NT2/D1 (cell line): ENCODE measurements at regions not wholly inside any gene's neighbourhood (a gene's known extent, or its start where the extent isn't known, plus 50 kb on each side); places are given as distances from the start of the nearest gene placed in this dataset.
"Not testable (repeated sequence)": the region's sequence is repeated elsewhere in the genome, so short reads cannot be mapped to it uniquely, and the experiment has no call there.

Source experiments
- DNase-seq: peaks from one replicate; pipeline ENCODE4 v3.0.0-alpha.2; 2011; ENCODE audit warnings: low read depth, low spot score
- H3K27me3 ChIP-seq: 2 replicates; pipeline ENCODE4 v1.6.0; 2011; ENCODE audit warnings: mild to moderate bottlenecking; ENCODE audit not compliant: insufficient read length, insufficient read depth
- H3K36me3 ChIP-seq: 2 replicates; pipeline ENCODE4 v1.6.1; 2011; ENCODE audit warnings: mild to moderate bottlenecking, low read length, mixed read lengths; ENCODE audit not compliant: insufficient read depth, insufficient read length
- H3K4me1 ChIP-seq: 2 replicates; pipeline ENCODE4 v1.5.1; 2011; ENCODE audit not compliant: insufficient read depth, insufficient read length
- H3K4me3 ChIP-seq: 2 replicates; pipeline ENCODE4 v1.5.1; 2011; ENCODE audit warnings: low read depth; ENCODE audit not compliant: insufficient read length
- H3K9ac ChIP-seq: 2 replicates; pipeline ENCODE4 v1.6.0; 2011; ENCODE audit warnings: low read depth; ENCODE audit not compliant: insufficient read length
- H3K9me3 ChIP-seq: 2 replicates; pipeline ENCODE4 v1.5.1; 2011; ENCODE audit warnings: mild to moderate bottlenecking, low read length; ENCODE audit not compliant: insufficient read depth

DNA sequence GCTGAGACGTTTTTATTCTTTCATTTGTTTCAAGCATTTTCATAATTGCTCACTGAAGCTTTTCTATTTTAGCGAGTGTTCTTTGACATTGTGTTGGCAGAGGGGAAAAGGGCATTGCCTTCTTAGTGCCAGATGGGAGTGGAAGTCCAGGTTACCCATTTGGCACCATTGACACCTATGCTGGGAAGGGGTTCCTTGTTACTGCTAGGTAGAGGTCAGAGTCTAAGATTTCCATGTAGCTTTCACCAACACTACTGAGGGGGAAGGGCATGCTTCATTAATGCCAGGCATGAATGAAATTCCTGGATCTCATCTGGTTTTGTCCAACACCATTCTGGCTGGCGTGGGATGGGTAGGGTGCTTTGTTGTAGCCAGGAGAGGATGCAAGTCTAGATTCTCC lies 191.3 kb upstream of the PLGLB1 start:
- not testable (repeated sequence) for H3K36me3 ChIP-seq, H3K9ac ChIP-seq, H3K9me3 ChIP-seq, DNase-seq, H3K27me3 ChIP-seq, H3K4me3 ChIP-seq, H3K4me1 ChIP-seq

DNA sequence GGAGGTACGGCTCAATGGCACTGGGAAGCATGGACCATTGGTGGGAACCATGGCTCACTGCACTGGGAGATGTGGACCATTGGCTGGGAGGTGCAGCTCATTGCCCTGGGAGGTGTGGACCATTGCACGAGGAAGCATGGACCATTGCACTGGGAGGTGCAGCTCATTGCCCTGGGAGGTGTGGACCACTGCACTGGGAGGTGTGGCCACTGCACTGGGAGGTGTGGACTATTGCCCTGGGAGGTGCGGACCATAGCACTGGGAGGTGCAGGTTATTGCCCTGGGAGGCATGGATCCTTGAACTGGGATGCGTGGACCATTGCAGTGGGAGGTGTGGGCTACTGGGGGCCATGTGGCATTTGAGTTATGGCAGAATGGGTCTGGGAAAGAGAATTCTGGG lies 195.4 kb upstream of the PLGLB1 start:
- not testable (repeated sequence) for DNase-seq, H3K27me3 ChIP-seq, H3K36me3 ChIP-seq, H3K9me3 ChIP-seq, H3K4me3 ChIP-seq, H3K4me1 ChIP-seq, H3K9ac ChIP-seq

DNA sequence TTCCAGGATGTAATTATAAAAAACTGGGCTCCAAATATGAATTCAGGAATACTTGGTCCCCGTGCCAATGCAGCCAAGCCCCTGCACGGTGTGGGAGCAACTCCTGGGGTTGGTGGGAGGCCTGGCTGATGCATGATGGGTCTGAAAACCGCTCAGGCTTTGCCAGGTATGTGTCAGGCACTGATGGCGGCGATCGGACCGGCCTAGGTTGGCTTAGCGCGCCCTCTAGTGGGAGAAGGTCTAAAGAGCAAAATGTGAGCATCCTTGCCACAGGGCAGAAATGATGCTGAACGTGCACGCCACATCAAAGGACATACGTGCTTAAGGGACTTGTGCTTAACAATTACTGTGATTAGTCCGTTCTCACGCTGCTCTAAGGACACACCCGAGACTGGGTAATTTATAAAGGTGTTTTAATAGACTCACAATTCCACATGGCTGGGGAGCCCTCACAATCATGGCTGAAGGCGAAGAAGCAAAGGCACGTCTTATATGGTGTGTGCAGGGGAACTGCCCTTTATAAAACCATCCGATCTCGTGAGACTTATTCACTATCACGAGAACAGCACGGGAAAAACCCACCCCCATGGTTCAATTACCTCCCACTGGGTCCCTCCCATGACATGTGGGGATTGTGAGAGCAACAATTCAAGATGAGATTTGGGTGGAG lies 196.2 kb upstream of the PLGLB1 start:
- not testable (repeated sequence) for H3K4me3 ChIP-seq, DNase-seq, H3K27me3 ChIP-seq, H3K9ac ChIP-seq, H3K9me3 ChIP-seq, H3K36me3 ChIP-seq, H3K4me1 ChIP-seq

DNA sequence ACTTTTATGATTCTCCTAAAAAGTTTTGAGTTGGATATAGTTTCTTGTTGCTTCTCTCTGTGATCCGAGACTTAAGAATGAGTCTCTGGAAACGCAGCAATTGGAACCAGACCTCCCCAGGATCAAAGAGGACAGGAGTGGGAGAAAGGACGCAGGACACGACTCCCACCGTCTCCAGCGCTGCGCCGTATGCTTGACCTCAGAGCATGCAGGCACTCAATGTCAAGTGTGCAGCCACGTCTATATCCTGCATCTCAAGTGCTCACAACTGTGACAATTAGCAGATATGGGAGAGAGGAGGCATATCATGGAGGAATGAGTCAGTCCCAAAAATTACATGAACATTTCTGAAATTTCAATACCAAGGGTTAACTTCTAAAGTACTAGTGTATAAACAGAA lies 199.0 kb upstream of the PLGLB1 start:
- H3K9ac ChIP-seq, H3K27me3 ChIP-seq, H3K4me1 ChIP-seq, H3K9me3 ChIP-seq, H3K36me3 ChIP-seq, DNase-seq, H3K4me3 ChIP-seq: not testable (repeated sequence)

DNA sequence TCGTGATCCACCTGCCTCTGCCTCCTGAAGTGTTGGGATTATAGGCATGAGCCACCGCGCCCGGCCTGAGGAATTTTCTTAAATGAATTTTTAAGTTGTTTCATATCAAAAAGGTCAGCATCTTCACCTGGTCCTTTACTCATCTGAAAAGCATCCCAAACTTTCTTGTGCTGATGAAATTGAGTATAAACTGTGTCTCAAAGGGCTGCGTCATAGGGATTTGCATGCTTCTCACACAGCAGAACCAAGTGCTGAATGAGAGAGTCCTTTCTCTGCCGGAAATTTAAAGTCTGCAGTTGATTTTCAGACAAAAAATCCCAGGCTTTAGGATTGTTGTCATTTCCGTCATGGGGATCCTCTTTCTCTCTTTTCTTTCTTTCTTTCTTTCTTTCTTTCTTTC lies 200.5 kb upstream of the PLGLB1 start:
- not testable (repeated sequence) for H3K9ac ChIP-seq, H3K36me3 ChIP-seq, H3K27me3 ChIP-seq, DNase-seq, H3K9me3 ChIP-seq, H3K4me3 ChIP-seq, H3K4me1 ChIP-seq

DNA sequence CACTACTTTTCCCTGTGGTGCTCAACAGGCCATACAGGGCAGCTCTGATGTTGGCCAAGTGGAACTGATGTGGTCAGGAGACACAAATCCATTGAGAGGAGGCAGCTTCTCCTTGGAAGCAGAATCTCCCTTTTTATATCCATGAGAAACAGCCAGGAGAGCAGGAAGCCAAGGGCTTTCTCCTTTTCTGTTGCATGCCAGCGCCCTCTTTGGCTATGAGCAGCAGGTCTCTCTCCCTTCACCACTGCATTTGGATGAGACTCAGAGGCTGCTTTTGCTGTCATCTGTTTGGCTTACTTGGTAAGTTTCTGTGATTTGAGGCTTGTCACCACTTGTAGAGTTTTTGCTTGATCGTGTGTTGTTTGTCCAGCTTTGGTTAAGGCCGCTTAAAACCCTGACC lies 202.2 kb upstream of the PLGLB1 start:
- H3K4me3 ChIP-seq, H3K4me1 ChIP-seq, H3K36me3 ChIP-seq, DNase-seq, H3K9ac ChIP-seq, H3K27me3 ChIP-seq, H3K9me3 ChIP-seq: not testable (repeated sequence)

DNA sequence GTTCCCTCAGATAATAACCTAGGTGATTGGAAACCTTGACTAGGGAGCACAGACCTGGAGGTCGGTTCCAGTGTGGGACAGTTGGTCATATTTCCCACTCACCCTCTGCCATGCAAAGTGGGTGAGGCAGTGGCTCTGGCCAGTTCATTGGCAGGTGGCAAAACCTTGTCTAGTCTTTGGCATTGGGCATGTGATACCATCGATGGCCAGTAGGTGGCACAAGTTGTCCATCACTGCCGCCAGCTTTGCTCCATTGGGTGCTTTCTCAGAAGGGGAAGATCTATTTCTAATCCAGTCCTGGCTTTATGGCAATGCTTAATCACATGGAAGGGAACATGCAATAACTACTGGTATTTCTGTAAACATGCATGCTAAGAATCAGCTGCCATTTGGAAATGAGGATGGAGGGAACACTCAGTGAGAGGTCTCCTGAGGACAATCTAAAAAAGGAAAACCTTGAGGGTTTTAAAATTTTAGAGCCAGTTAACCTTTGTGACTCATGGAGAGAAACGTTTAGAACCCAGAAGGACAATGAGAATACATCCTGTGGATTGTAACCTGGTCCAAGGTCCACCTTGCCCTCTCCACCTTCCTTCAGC lies 207.5 kb upstream of the PLGLB1 start:
- H3K4me3 ChIP-seq, DNase-seq, H3K36me3 ChIP-seq, H3K4me1 ChIP-seq, H3K9ac ChIP-seq, H3K9me3 ChIP-seq, H3K27me3 ChIP-seq: not testable (repeated sequence)

DNA sequence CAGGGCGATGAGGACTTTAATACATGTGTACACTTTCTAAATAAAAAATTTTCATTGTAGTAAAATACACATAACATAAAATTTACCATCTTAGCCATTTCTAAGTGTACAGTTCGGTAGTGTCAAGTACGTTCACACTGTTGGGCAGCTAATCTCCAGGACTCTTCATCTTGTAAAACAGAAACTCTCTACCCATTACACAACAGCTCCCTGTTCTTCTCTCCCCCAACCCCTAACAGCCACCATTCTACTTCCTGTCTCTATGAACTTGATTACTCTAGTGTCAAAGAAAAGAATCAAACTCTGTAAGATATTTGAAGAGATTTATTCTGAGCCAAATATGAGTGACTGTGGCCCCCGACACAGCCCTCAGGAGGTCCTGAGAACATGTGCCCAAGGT lies 208.3 kb upstream of the PLGLB1 start:
- H3K9ac ChIP-seq, H3K36me3 ChIP-seq, H3K4me3 ChIP-seq, H3K4me1 ChIP-seq, H3K27me3 ChIP-seq, DNase-seq, H3K9me3 ChIP-seq: not testable (repeated sequence)

DNA sequence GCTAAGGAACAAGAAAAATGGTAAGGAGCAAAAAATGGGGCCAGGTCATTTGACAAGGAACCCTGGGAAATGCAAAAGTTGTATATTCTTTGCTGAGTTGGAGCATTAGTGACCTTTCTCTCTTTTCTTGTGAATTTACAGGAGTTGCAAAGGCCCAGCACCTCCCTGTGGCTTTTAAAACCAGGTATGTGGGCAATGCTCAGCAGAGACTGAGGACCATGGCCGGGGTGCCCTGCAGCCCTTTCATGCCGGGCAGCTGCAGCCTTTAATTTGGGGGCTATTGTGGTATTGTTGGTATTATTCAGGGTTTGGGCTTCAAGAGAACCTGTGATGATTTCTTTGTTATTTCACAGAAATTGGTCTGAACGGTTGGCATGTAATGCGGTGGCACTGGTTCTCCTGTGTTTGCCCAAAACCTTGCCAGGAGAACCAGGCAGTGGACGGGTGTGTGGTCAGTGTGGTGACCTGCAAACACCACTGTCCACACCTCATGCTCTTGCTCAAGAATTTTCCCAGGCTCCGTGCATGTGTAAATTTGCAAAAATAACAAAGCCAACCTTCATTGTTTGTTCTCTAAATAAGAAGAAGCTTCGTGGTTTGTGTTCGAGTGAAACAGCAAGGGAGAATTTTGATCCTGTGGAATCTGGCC lies 213.8 kb upstream of the PLGLB1 start:
- not testable (repeated sequence) for H3K36me3 ChIP-seq, H3K9me3 ChIP-seq, H3K4me3 ChIP-seq, H3K9ac ChIP-seq, H3K27me3 ChIP-seq, DNase-seq, H3K4me1 ChIP-seq

DNA sequence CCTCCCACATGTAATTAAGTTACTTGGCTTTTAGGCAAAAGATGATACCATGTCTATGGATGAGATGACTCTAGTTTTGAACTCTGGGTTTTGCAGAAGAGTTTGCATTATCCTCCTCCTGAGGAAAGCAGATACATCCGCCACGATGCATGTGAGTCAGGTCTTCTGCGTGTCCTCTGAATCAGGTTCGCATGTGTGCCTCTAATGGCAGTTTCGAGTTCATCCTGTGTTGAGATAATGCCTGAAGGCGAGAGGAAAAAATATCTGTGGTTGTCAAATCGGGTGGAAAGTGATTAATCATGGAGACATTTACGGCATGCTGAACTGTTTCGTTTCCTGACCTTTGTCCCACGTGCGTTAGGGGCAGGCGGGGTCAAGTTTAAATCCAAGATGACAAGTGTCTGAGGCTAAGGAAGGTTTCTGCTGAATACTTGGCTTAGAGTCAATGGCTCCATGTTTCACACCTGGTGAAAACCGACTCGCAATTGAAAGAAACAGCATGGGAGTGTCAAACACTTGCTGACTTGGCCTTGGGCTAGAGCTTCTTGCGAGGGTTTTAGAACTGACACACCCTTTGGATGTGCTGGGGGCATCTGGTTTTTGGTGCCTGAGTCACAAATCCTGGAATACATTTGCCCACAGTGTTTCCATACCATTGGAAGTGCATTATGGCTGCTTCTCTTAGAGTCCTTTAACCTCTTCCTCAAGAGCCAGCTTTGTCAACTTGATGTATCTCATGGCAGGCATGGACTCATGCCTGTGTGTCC lies 216.1 kb upstream of the PLGLB1 start:
- H3K27me3 ChIP-seq, H3K4me3 ChIP-seq, H3K9me3 ChIP-seq, H3K9ac ChIP-seq, DNase-seq, H3K4me1 ChIP-seq, H3K36me3 ChIP-seq: not testable (repeated sequence)

DNA sequence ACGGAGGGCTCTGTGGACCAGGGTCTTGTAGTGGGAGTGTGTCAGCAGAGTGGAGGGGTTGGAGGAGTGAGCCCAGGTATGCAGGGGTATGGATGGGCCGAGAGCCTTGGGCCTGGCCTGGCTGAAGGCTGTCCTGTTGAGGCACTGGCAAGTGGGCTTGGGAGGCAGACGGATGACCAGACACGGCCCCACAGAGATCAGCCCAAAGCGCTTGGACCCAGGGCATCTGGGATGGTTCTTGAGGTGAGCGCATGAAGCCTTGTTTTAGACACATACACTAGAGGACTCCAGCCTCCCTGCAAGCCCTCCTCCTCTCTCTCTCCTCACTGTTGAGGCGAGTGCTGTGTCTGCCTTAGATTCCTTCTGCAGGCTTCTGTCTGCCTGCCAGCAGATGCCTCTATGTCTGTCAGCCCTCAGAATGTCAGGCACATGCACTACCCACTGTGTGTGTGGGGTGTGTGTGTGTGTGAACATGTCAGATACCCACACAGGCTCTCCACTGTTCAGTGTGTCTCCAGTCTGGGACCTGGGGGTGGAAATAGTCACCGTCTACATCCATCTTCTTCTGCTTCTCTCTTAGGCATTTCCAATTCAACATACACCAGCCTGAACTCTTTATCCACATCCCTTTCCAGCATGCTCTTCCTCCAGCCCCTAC lies 218.0 kb upstream of the PLGLB1 start:
- not testable (repeated sequence) for DNase-seq, H3K4me1 ChIP-seq, H3K4me3 ChIP-seq, H3K9ac ChIP-seq, H3K9me3 ChIP-seq, H3K27me3 ChIP-seq, H3K36me3 ChIP-seq
